ENCODE measurements at regions not wholly inside any gene's neighbourhood (a gene's known extent, or its start where the extent isn't known, plus 50 kb on each side); places are given as distances from the start of the nearest gene placed in this dataset.

DNA sequence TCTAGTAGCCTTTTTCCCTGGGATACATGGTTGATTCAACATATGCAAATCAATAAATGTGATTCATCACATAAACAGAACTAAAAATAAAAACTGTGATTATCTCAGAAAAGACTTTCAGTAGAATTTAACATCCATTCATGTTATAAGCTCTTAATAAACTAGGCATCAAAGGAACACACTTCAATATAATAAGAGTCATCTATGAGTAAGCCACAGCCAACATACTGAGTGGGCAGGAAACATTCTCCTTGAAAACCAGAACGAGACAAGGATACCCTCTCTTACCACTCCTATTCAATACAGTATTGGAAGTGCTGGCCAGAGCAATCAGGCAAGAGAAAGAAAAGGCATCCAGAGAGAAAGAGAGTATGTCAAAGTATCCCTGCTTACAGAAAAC, 239.9 kb downstream of the ATPSCKMT start:
- no peak for DNase-seq

- DNase-seq, result no peak
Observed at GRCh38 chr5:9987101-9987500, 262.6 kb downstream of the ATPSCKMT start.

- no peak for DNase-seq
Observed at GRCh38 chr5:9977070-9977469, 272.6 kb downstream of the ATPSCKMT start.

DNA sequence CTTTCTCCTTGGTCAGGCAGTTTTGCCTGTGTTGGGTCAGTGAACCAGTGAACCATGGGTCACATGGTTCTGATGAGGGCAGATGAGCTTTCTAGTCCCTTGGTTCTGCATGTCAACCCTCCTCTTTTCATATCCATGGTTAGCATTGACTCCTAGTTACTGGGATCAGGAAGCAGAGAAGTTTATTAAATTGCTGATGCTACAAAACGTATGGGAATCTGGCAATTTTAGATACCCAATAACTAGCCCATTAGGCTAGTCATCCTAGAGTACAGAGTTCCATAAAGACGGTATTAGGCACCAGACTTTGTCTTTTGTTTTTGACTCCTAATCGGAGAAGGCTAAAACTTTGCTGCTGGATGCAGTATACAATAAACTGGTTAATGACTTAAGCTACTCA, 273.1 kb downstream of the ATPSCKMT start:
- DNase-seq, result no peak

- DNase-seq, result no peak
Observed at GRCh38 chr5:9972059-9972458, 277.6 kb downstream of the ATPSCKMT start.

GRCh38 chr5:9971301-9971700, 278.4 kb downstream of the ATPSCKMT start:
- no peak for DNase-seq

- DNase-seq, result no peak
Observed at GRCh38 chr5:9958914-9959313, 290.8 kb downstream of the ATPSCKMT start.

DNA sequence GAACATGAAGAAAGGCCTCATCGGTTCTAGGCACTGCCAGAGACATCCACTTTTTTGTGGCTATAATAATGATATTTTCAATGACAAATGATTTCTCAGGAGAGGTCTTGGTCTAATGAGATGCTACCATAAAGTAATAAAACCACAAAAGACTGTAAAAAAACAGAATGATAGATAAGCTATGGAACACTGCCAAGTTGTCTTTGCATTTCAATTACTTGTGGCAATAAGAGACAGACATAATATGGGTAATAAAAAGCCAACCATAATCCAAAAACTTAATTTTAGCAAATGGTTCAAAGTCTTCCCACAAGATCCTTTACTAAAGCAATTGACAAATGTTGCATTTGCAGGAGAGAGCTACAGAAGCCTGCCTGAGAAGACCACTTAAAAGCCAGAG, 292.5 kb downstream of the ATPSCKMT start:
- no peak for DNase-seq

GRCh38 chr5:9956725-9957124, 293.0 kb downstream of the ATPSCKMT start:
- no peak for DNase-seq

GRCh38 chr5:9955586-9955985, 294.1 kb downstream of the ATPSCKMT start:
- no peak for DNase-seq

DNA sequence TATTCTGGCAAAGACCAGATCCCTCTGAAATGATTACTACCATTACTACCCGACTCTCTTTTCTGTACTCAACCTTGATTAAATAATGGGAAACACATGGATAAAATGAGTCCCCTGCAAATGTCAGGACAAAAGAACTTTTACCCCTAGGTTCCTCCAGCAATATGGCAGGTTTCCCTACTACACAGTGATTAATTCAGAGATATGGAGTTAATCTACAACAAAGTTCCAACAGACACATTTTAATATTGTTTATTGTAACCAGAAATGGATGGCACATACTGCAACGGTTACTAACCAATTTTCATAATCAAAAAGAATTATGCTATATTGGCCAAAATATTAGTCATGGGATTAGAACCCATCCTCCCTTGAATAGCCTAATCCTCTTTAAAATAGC, 294.8 kb downstream of the ATPSCKMT start:
- no peak for DNase-seq

- no peak for DNase-seq
Observed at GRCh38 chr5:9953691-9954090, 296.0 kb downstream of the ATPSCKMT start.

DNA sequence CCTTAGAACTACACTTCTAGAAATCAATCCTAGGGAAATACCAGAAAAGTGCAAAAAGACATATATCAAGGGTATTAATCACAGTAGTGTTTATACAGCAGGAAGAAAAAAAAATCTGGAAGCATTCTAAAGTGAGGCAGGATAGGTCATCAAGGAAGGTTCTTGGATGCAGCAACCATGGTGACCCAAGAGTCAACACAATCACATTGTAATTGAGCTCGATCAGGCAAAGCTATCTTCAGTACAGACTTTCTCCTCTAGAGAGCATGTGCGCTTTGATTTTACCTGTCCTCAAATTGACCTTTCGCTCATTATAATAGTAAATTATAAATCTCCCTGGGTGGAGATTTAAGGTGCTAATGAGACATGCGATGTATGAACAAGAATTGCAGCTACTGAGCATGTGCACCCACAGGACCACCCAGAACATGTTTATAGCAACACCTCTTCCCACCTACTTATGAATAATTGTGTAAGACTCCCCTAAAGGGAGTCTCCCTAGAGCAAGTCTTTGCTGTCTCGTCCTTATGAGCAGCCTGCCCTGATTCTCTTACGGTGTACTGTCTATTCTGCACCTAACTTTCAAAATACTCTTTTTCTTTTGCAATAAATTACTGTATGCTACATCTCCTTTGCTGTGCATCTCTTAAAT, 297.7 kb downstream of the ATPSCKMT start:
- no peak for DNase-seq

GRCh38 chr5:9947944-9948343, 301.7 kb downstream of the ATPSCKMT start:
- DNase-seq, result no peak

- no peak for DNase-seq
Observed at GRCh38 chr5:9947225-9947714, 302.4 kb downstream of the ATPSCKMT start.

- no peak for DNase-seq
Observed at GRCh38 chr5:9932770-9933169, 302.6 kb upstream of the TAS2R1 start.

DNA sequence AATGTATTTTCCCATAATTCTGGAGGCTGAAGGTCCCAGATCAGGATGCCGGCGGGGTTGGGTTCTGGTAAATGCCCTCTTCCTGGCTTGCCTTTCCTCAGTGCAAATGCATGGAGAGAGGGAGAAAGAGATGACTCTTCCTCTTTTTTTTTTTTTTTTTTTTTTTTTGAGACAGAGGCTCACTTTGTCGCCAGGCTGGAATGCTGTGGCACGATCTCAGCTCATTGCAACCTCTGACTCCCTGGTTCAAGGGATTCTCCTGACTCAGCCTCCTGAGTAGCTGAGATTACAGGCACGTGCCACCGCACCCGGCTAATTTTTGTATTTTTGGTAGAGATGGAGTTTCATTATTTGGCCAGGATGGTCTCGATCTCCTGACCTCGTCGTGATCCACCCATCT, 300.0 kb upstream of the TAS2R1 start:
- no peak for DNase-seq

DNA sequence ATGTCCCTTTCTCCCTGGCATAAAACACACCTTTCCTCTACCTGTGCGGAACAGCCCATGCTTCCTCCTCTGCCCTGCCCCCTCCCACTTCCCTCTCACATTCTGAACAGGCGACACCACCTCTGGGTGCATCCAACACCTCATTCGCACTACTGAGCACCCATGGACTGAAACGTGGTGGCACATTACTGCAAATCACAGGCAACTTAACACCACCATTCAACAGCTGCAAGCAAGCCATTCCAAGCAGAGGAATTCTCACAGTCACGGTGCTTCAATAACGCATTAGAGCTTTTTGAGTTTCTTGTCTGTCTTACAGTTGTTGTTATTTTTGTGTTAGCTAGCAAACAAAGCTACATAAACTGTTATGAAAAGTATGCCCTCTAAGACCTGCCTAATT, 298.2 kb upstream of the TAS2R1 start:
- DNase-seq, result no peak

DNA sequence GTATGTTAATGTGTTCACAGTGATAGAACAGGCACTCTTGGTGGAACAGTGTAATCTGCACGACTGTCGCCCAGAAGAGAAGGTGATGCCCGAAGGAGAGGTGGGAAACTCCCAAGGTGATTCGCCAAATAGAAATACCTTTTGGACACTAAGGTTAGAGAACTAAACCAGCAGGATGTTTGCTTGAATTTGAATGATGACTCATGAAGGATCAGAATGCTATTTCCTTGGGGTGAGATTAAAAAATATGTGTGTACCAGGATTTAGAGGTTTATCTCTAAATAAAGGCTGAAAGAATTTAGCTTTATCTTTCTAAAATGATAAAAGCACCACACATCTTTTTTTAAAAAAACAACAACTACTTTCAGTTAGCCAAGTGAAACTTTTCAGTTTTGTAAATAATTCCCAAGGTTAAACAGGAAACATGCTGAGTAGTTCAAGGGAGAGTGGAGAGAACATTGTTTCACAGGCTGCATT, 297.4 kb upstream of the TAS2R1 start:
- DNase-seq, result no peak

DNA sequence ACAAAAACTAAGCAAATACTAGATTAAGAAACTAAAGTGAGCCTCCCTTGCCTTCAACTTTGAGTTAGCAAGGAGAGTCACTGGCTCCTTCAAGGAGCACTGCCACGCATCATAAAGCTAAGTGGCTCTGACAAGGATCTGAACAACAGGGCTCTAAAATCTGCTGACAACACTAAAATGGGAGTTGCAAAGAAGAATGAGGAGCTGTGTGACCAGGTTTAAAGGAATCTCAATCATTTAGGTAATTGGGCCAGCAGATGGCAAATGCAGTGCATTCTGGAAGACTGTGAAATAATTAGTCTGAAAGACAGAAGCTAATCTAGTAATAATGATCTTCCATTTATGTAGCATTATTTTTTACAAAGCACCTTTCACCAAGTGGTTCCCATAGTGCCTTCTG, 297.0 kb upstream of the TAS2R1 start:
- no peak for DNase-seq

- DNase-seq, result no peak
Observed at GRCh38 chr5:9924614-9925013, 294.5 kb upstream of the TAS2R1 start.

GRCh38 chr5:9922719-9923118, 292.6 kb upstream of the TAS2R1 start:
- DNase-seq, result no peak

DNA sequence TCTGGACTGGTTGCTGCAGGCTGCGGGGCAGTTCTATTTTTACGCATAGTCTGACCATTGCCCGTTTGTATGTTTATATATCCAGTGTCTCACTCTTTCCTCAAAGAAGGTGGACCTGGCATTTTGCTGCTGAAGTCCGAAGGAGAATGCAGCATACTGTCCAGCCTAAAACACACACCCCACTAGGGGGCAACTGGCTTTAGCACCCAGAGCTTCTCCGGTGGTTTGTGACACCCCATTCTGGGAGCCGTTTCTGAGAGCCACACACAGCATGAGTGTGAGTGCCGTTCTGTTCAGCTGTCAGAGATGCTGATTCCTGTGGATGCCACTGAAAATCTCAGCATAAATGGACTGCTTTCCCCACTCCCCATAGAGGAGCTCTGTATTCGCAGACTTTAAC, 290.5 kb upstream of the TAS2R1 start:
- DNase-seq, result no peak

DNA sequence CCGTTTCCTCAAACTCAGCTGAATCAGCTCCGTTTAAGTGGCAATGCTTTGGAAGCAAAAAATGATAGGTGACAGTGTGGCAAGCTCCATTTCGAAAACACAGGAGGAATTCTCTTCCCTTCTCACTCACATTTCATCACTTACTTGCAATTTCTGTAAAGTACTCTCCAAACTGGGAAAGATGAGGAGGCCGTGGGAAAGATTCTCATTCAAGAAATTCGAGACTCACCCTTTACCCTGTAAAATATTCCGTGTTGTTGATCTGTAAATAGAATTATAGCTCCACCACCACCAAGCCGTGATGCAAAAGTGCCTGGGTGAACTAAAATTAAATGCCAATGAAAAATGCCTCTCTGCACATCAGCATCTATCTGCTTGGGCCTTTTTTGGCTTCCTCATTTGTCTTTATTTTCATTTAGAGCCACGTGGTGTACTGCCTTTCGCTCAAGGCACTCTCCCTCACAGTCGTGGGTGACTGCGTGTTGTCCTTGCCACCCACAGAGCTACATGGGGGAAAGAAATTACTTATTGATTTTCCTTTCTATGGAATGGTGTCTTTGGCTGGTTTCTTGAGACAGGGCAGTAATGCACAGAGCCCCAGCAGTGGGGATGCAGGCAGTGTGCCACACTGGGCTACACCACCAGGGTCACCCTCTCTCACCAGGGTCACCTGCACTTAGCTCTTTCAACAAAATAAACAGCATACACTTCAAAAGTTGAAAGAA, 289.3 kb upstream of the TAS2R1 start:
- no peak for DNase-seq

DNA sequence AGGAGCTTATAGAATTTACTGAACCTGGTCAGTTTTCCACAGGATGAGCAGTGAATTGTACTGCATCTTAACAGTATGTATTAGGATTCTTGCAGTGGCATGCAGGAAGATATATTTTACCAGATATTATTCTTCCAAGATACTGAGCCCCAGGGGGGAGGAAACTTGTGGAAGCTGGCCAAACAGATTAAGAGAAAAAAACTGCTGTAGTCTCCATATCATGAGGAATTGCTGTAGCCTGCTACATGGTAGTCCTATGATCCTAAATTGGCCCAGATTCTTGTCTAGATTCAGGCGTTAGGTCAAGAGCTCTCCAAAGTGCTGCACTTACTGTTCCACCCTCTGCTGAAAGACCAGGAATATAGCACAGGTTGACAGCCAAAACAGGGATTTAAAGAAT, 275.5 kb upstream of the TAS2R1 start:
- DNase-seq, result no peak
